RWPE2 (cell line): ENCODE measurements at regions not wholly inside any gene's neighbourhood (a gene's known extent, or its start where the extent isn't known, plus 50 kb on each side); places are given as distances from the start of the nearest gene placed in this dataset.

Source experiments
- ATAC-seq: fragments of 200-7000 bp; cut with Tn5 transposase; 3 replicates; pipeline ENCODE4 v1.9.1; 2021; ENCODE audit warnings: low read depth
- DNase-seq: peaks from one replicate; pipeline ENCODE4 v3.0.0-alpha.2; 2020; ENCODE audit warnings: low spot score
- H3K27ac ChIP-seq: fragments of 450-650 bp; 2 replicates; pipeline ENCODE4 v1.5.1; 2017; ENCODE audit warnings: mild to moderate bottlenecking; ENCODE audit not compliant: poor library complexity, severe bottlenecking
- H3K27me3 ChIP-seq: fragments of 250-450 bp; sonication (Bioruptor Pico); 2 replicates; pipeline ENCODE4 v1.5.1; 2021; ENCODE audit warnings: mild to moderate bottlenecking, moderate library complexity; ENCODE audit not compliant: insufficient read depth, poor library complexity, severe bottlenecking
- H3K36me3 ChIP-seq: fragments of 250-450 bp; sonication (Bioruptor Pico); 2 replicates; pipeline ENCODE4 v1.5.1; 2020; ENCODE audit warnings: low read depth, mild to moderate bottlenecking, moderate library complexity
- H3K4me1 ChIP-seq: fragments of 250-450 bp; sonication (Bioruptor Pico); 2 replicates; pipeline ENCODE4 v1.5.1; 2021; ENCODE audit warnings: mild to moderate bottlenecking, moderate library complexity; ENCODE audit not compliant: insufficient read depth, poor library complexity, severe bottlenecking
- H3K4me3 ChIP-seq: fragments of 250-450 bp; sonication (Bioruptor Pico); 2 replicates; pipeline ENCODE4 v1.5.1; 2021; ENCODE audit warnings: mild to moderate bottlenecking, moderate library complexity; ENCODE audit not compliant: severe bottlenecking
- H3K9me3 ChIP-seq: fragments of 250-450 bp; sonication (Bioruptor Pico); 2 replicates; pipeline ENCODE4 v1.5.1; 2021; ENCODE audit warnings: mild to moderate bottlenecking, moderate library complexity; ENCODE audit not compliant: severe bottlenecking
- TF ChIP-seq, protein P1 (sequence below): fragments of 450-650 bp; IDR thresholded peaks from one replicate; pipeline ENCODE4 v1.5.1; 2017; ENCODE audit warnings: mild to moderate bottlenecking, moderate library complexity; ENCODE audit not compliant: poor library complexity, severe bottlenecking

DNA sequence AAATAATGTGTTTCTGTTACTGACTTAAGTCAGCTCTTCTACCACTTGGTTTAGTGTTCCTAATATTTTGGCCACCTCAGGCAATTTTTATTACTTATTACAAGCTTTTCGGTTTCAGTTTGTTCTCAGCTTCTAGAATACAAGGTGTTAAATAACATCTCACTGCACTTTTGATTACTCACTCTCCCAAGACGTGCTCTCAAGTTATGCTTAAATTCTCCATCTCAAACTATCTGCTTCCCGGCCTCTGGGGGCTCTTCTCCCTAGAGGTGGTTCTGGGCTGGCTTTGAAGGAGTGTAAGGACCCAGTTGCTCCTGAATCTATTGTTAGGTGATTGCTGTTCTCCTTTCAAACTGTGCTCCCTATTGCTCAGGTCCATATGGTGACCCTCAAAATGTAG lies 193.9 kb upstream of the DDHD1 start:
- no peaks in the 10 kb centered on the region for H3K9me3 ChIP-seq
- no peaks in the 10 kb centered on the region for H3K36me3 ChIP-seq
- H3K27me3 ChIP-seq = no peaks in the 10 kb centered on the region
- no peaks in the 10 kb centered on the region for H3K4me1 ChIP-seq
- ATAC-seq = no peak
- no peak overlapping the region for H3K27ac ChIP-seq
- no peak overlapping the region for H3K4me3 ChIP-seq
- TF ChIP-seq, protein P1, sequence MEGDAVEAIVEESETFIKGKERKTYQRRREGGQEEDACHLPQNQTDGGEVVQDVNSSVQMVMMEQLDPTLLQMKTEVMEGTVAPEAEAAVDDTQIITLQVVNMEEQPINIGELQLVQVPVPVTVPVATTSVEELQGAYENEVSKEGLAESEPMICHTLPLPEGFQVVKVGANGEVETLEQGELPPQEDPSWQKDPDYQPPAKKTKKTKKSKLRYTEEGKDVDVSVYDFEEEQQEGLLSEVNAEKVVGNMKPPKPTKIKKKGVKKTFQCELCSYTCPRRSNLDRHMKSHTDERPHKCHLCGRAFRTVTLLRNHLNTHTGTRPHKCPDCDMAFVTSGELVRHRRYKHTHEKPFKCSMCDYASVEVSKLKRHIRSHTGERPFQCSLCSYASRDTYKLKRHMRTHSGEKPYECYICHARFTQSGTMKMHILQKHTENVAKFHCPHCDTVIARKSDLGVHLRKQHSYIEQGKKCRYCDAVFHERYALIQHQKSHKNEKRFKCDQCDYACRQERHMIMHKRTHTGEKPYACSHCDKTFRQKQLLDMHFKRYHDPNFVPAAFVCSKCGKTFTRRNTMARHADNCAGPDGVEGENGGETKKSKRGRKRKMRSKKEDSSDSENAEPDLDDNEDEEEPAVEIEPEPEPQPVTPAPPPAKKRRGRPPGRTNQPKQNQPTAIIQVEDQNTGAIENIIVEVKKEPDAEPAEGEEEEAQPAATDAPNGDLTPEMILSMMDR = no peak
- DNase-seq = no peak

GRCh38 chr14:53341324-53341723 lies 188.2 kb upstream of the DDHD1 start:
- no peak for ATAC-seq
- no peaks in the 10 kb centered on the region for H3K4me1 ChIP-seq
- TF ChIP-seq, protein P1 = no peak
- H3K36me3 ChIP-seq = no peaks in the 10 kb centered on the region
- no peak overlapping the region for H3K4me3 ChIP-seq
- H3K27ac ChIP-seq = no peak overlapping the region
- no peak for DNase-seq
- no peaks in the 10 kb centered on the region for H3K9me3 ChIP-seq
- H3K27me3 ChIP-seq = no peaks in the 10 kb centered on the region

DNA sequence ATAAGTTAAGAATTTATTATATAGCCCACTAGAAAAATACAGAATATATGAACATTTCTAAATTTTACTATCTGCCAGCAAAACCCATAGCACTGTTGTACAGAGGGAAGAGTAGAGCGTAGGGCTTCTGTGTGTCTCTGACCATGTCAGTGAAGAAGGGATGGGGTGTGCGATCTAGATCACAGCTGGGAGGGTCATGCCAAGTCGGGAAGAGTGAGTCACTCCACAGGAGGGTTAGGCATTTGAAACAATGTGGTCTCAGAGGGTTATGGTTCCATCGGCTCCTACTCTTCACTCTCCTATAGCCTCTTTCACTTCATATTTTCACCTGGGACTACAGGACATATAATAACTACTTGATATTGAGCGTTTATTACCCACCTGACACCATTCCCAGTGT lies 185.1 kb upstream of the DDHD1 start:
- H3K4me3 ChIP-seq = no peak overlapping the region
- H3K27ac ChIP-seq = no peak overlapping the region
- H3K27me3 ChIP-seq = no peaks in the 10 kb centered on the region
- H3K4me1 ChIP-seq = no peaks in the 10 kb centered on the region
- no peaks in the 10 kb centered on the region for H3K36me3 ChIP-seq
- DNase-seq = no peak
- H3K9me3 ChIP-seq = no peaks in the 10 kb centered on the region
- TF ChIP-seq, protein P1 = no peak
- peak; percentile 33; the same call in 1 of the 3 replicates for ATAC-seq

- Histone ChIP-seq H3K27ac (no peak overlapping the region), H3K4me1 (no peaks in the 10 kb centered on the region), H3K27me3 (no peaks in the 10 kb centered on the region), H3K9me3 (no peaks in the 10 kb centered on the region), H3K4me3 (no peak overlapping the region), H3K36me3 (no peaks in the 10 kb centered on the region)
- no peak for ATAC-seq
- TF ChIP-seq, protein P1 = no peak
- DNase-seq = no peak
These were observed 183.6 kb upstream of the DDHD1 start for GRCh38 chr14:53336729-53337128.

- Histone ChIP-seq H3K9me3 (no peaks in the 10 kb centered on the region), H3K27me3 (no peaks in the 10 kb centered on the region), H3K27ac (no peak overlapping the region), H3K4me1 (peaks cover 8% of the 10 kb centered on the region), H3K36me3 (no peaks in the 10 kb centered on the region), H3K4me3 (no peak overlapping the region)
- ATAC-seq (no peak), DNase-seq (no peak)
- TF ChIP-seq, protein P1 = no peak
These were observed 180.7 kb upstream of the DDHD1 start for GRCh38 chr14:53333809-53334208.
